GM23338 (cell line): ENCODE measurements at regions not wholly inside any gene's neighbourhood (a gene's known extent, or its start where the extent isn't known, plus 50 kb on each side); places are given as distances from the start of the nearest gene placed in this dataset.
"Not testable (repeated sequence)": the region's sequence is repeated elsewhere in the genome, so short reads cannot be mapped to it uniquely, and the experiment has no call there.

Experiments used
- EZH2 ChIP-seq: fragments of 200-600 bp; sonication (generic); IDR thresholded peaks from one replicate; pipeline ENCODE4 v1.8.0; 2017; ENCODE audit warnings: antibody characterized with exemption, mild to moderate bottlenecking, low read depth; ENCODE audit not compliant: unreplicated experiment
- NANOG ChIP-seq: IDR thresholded peaks from 2 replicates; pipeline ENCODE4 v1.6.1; 2016; ENCODE audit warnings: antibody characterized with exemption, borderline replicate concordance
- TF ChIP-seq, protein P1 (sequence below): IDR thresholded peaks from 2 replicates; pipeline ENCODE4 v1.6.1; 2016; ENCODE audit warnings: antibody characterized with exemption
- TF ChIP-seq, protein P2 (sequence below), 2 experiments: fragments of 200-600 bp in 1 of 2; sonication (generic) in 1 of 2; conservative IDR thresholded peaks; 2 replicates each; pipeline versions ENCODE4 v1.5.1 to v1.6.1; 2016 to 2017; ENCODE audit warnings: antibody characterized with exemption in 2 of 2, low read depth in 2 of 2, mild to moderate bottlenecking in 2 of 2, moderate library complexity in 1 of 2
- TF ChIP-seq, protein P3 (sequence below): IDR thresholded peaks from one replicate; pipeline ENCODE4 v1.6.1; 2018; ENCODE audit warnings: antibody characterized with exemption; ENCODE audit not compliant: unreplicated experiment

DNA sequence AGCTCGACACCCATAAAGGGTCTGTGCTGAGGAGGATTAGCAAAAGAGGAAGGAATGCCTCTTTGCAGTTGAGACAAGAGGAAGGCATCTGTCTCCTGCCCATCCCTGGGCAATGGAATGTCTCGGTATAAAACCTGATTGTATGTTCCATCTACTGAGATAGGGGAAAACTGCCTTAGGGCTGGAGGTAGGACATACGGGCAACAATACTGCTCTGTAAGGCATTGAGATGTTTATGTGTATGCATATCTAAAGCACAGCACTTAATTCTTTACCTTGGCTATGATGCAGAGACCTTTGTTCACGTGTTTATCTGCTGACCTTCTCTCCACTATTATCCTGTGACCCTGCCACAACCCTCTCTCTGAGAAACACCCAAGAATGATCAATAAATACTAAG is 210.7 kb downstream of the POTED start:
- TF ChIP-seq, protein P1, sequence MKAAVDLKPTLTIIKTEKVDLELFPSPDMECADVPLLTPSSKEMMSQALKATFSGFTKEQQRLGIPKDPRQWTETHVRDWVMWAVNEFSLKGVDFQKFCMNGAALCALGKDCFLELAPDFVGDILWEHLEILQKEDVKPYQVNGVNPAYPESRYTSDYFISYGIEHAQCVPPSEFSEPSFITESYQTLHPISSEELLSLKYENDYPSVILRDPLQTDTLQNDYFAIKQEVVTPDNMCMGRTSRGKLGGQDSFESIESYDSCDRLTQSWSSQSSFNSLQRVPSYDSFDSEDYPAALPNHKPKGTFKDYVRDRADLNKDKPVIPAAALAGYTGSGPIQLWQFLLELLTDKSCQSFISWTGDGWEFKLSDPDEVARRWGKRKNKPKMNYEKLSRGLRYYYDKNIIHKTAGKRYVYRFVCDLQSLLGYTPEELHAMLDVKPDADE, result not testable (repeated sequence)
- TF ChIP-seq NANOG, EZH2: not testable (repeated sequence)
- TF ChIP-seq, protein P2, sequence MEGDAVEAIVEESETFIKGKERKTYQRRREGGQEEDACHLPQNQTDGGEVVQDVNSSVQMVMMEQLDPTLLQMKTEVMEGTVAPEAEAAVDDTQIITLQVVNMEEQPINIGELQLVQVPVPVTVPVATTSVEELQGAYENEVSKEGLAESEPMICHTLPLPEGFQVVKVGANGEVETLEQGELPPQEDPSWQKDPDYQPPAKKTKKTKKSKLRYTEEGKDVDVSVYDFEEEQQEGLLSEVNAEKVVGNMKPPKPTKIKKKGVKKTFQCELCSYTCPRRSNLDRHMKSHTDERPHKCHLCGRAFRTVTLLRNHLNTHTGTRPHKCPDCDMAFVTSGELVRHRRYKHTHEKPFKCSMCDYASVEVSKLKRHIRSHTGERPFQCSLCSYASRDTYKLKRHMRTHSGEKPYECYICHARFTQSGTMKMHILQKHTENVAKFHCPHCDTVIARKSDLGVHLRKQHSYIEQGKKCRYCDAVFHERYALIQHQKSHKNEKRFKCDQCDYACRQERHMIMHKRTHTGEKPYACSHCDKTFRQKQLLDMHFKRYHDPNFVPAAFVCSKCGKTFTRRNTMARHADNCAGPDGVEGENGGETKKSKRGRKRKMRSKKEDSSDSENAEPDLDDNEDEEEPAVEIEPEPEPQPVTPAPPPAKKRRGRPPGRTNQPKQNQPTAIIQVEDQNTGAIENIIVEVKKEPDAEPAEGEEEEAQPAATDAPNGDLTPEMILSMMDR (conservative IDR thresholded peaks at IDR 0.05; ENCODE audit: low read depth in 2 of 2), result not testable (repeated sequence)
- TF ChIP-seq, protein P3, sequence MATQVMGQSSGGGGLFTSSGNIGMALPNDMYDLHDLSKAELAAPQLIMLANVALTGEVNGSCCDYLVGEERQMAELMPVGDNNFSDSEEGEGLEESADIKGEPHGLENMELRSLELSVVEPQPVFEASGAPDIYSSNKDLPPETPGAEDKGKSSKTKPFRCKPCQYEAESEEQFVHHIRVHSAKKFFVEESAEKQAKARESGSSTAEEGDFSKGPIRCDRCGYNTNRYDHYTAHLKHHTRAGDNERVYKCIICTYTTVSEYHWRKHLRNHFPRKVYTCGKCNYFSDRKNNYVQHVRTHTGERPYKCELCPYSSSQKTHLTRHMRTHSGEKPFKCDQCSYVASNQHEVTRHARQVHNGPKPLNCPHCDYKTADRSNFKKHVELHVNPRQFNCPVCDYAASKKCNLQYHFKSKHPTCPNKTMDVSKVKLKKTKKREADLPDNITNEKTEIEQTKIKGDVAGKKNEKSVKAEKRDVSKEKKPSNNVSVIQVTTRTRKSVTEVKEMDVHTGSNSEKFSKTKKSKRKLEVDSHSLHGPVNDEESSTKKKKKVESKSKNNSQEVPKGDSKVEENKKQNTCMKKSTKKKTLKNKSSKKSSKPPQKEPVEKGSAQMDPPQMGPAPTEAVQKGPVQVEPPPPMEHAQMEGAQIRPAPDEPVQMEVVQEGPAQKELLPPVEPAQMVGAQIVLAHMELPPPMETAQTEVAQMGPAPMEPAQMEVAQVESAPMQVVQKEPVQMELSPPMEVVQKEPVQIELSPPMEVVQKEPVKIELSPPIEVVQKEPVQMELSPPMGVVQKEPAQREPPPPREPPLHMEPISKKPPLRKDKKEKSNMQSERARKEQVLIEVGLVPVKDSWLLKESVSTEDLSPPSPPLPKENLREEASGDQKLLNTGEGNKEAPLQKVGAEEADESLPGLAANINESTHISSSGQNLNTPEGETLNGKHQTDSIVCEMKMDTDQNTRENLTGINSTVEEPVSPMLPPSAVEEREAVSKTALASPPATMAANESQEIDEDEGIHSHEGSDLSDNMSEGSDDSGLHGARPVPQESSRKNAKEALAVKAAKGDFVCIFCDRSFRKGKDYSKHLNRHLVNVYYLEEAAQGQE, result not testable (repeated sequence)
